ENCODE measurements at regions not wholly inside any gene's neighbourhood (a gene's known extent, or its start where the extent isn't known, plus 50 kb on each side); places are given as distances from the start of the nearest gene placed in this dataset.

DNA sequence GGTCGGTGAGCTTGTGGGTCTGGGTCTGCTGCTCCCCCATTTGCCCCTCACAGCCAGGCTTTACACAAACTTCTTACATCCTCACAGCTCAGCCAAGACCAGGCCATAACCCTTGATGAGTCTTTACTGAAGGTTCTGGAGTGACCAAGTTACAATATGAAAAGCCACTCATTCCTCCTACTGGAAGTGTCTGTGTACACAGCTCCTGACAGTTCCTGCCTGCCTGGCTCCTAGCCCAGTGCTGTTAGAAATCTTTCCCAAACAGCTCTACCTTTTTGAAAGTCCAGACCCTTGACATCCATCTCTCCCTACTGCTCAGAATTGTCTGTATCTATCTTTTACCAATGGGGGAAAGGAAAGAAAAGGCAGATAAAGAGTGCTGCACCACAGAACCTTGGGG, 106.9 kb downstream of the PAX1 start:
- DNase-seq = no peak

DNA sequence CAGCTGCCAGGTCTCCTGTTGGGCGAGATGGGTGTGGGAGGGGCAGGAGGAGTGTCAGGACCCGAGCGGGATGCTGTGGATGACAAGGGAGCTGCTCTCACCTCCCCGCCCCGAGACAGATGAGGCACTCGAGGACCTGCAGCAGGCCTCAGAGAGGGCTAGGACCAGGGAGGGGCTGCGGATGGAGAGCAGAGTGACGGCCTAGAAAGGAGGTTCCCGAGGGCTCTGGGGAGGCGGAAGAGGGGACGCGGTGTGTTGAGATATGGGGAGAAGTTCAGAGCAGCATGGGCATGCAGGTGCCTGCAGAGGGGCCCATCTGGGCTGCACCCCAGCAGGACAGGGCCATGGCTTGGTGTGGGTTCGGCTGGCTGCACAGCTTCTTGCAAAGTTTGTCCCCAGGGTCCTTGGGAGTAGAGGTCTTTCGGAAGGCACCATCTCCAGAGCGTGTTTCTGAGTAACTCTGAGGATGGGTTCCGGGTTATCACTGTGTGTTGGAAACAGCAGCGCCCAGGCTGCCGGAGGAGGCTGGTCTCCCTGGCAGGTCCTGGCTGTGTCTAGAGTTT, 104.6 kb downstream of the PAX1 start:
- DNase-seq = no peak

DNA sequence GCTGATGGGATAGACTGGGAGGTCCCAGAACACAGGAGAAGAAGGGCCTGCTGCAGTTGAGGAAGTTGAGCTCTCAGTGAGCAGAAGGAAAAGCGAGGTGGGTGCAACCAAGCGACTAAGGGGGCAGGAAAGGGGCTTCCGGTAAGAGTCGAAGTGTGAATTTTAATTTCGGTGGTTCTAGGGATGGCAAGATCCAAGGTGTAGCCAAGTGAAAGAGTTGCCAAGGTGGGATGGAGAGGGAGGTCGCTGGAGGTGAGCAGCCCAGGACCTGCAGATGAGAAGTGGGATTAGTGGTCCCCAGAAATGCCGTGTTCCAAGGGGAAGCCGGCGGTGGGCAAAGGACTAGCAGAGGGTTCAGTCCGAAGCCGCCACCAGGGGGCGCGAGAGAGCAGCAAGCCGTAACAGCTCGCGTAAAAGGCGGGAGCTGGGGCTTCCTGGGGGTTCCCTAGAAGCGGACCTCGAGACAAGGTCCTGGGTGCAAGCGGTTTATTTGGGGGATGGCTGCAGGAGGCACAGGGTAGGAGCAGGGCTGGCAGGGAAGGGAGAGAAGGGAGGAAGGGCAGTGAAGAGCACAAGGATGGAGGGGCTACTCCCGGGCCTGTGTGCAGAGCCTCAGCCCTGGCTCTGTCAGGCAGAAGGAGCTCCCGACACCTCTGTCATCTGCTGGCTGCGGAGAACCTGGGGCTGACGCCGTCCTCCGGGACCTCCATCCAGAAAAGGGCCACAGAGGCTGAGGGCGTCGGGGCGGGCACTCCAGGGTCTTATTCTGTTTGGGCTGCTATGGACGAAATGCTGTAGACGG, 103.6 kb downstream of the PAX1 start:
- peak; percentile 11 for DNase-seq

DNA sequence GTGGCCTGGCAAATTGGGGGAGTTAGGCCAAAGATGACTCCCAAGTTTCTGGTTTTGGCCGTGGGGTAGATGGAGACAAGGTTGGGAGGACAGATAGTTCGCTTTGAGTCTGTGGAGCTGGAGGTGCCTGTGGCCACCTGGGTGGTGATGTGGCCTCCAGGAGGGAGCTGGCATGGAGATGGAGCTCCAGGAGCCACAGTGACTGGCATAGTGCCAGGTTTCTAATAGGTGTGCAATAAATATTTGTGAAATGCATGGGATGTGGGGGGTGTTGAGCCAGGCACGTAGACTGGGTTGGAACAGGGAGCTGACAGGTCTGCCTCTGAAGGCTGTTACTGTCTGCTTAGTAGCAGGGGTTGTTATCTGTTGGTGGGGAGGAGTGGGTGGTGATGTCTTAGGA, 102.7 kb downstream of the PAX1 start:
- no peak for DNase-seq

DNA sequence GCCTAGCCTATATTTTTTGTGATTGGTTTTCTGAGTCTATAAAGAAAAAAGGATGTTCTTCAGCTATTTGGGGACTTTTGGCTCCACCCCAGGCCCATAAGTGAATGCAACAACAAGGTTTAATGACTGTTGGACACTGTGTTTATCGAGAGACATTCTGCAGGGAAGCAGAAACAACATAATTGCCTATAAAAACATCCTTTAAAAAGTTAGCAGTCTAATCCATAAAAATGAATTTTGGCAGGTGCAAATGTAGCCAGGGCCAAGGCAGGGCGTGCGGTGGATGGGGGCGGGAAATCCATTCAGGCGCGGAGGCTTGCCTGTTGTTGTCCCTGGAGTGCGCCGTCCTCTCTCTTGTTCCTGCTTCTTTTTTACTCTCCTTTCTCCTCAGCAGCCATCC, 99.3 kb downstream of the PAX1 start:
- DNase-seq = no peak

DNA sequence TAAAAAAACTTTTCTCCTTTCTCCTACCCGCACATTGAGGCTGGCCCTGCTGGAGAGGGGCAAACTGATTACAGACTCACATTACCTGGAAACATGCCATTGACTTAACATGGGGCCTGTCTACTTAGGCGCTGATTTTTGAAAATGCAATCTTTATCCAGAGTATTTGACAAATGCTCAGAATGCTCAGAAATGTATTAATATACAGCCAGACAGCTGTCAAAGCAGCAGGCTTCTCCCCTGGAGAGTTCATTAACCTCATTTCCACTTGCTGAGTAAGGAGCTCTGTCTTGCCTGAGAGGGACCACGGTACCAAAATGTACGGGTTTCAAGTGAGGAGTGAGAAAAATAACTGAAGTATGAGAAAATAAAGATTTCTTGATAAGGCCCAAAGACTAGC, 95.7 kb downstream of the PAX1 start:
- no peak for DNase-seq

DNA sequence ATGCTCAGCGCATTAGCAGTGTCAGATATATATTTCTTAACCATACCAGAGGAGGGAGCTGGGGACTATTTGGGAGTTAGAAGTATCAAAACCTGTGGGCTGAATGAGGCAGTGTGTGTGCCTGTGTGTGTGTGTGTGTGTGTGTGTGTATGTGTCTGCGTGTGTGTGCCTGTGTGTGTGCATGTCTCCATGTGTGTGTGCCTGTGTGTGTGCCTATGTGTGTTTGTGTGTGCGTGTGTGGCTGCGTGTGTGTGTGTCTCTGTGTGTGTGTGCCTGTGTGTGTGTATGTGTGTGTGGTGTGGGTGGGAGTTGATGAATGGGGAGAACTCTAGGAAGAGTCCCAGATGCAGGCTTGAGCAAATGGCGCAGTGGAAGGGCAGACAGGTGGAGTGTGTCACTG, 92.9 kb downstream of the PAX1 start:
- no peak for DNase-seq

DNA sequence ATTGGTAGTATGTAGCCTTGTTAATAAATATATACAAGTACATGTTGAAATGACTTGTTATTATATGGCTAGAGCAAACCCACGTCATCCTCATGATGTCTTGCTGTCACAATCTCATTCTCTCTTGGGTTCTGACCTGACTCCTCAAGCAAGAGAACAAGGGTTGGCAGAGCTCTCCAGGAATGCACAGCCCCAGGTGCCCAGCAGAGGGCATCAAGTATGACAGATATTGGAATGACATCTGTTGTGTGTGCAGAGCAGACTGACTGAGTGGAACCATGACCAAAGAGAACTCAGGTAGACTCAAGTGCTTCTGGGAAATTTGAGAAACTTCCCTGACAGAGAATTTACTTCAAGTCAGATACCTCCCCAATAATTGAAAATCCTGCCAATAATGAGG, 90.6 kb downstream of the PAX1 start:
- no peak for DNase-seq

DNA sequence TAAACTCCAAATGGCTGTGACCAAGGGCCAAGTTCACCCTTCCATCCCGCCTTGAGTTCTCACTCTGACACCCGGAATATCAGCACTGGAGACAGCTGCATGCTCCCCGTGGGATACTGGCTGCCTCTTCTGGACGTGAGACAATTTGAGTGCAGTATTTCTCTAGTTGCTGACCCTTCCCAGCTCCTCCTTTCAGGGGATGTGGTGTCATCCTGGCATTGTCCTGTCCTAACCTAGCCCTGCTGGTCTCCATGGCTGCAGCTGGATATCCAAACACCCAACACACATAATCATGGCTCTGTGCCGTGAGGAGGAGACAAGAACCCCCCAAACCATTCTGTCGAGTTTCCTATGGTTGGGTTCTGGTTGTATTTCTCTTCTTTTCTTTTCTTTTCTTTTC, 82.6 kb downstream of the PAX1 start:
- DNase-seq = no peak

DNA sequence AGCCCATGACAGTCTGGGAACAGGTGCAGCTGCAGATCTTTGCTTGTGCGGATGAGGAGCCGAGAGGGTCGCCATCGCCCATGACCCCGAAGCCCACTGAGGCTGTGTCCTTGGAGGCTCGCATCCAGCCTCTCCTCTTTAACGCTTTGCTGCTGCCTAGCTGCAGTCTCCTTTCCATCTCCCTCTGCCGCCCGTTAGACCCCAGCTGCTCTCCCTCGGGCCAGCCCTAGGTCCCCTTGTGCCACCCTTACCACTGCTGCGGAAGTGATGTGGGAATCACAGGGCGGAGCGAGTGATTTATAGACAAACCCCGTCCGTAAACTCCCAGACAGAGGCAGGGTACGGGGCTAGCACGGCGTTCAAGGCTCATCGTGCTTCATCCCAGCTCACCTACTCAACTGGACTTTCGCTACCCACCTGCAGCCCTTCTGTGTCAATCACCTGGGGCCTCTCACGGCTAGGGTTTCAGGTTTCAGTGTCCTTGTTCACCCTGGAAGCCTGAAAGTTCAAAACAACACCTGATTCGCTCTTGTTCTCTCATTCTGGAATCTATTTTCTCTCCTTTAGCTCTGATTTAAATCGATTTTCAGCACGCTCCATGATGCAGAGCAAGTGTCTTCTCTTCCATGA, 76.1 kb downstream of the PAX1 start:
- no peak for DNase-seq

DNA sequence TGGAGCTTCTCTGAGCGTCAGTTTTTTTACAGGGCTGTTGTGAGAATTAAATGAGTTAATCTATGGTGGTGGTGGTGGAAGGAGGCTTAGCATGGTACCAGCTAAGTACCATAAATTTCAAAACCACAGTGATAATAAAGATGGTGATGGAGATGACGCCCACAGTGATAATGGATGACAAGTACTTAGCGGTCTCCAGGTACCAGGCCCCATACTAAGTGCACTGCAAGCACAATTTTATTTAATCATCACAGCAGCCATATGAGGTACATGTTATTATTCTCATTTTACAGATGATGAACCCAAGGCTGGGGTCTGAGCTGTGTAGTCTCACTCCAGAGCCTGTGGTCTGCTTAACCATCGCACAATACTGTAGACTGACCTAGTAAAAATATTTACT, 75.1 kb downstream of the PAX1 start:
- DNase-seq = no peak

Data from activated gamma-delta T cell treated with Interleukin-2 at 50 U/mL for 16 hours (primary cell).